ENCODE measurements at regions not wholly inside any gene's neighbourhood (a gene's known extent, or its start where the extent isn't known, plus 50 kb on each side); places are given as distances from the start of the nearest gene placed in this dataset.
A peak's percentile ranks its signal among the peaks of the same experiment; 100 is the strongest.
"Not testable (repeated sequence)": the region's sequence is repeated elsewhere in the genome, so short reads cannot be mapped to it uniquely, and the experiment has no call there.

DNA sequence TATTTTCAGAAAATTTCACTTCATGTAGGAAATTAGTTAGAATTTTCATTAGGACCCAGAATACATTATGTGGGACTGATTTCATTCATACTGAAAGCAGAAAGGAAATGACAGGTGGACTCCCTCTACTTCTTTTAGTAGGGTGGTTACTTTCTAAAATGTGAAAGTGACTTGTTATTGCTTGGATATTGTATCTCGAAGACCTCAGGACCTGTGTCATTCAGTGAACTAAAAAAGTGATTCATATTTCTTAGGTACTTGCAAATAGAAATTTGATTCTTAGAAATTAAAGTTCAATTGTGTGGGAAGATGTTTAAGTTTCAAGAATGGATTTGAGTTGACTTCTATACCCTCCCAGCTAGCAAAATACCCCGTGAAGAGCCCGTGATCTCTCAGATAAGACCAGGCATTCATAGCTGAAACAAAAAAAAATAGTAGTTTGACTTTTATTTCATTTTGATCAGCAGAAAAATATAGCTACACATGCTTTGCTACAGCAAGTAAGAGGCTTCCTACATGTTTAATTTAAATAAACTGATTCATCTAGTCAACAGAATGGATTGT, 1037.1 kb downstream of the GATA3 start:
- ATAC-seq, result no peak
- no peak for DNase-seq (ENCODE audit: missing footprints)
- intact Hi-C loops (cut with DNase I), result no loop called here

DNA sequence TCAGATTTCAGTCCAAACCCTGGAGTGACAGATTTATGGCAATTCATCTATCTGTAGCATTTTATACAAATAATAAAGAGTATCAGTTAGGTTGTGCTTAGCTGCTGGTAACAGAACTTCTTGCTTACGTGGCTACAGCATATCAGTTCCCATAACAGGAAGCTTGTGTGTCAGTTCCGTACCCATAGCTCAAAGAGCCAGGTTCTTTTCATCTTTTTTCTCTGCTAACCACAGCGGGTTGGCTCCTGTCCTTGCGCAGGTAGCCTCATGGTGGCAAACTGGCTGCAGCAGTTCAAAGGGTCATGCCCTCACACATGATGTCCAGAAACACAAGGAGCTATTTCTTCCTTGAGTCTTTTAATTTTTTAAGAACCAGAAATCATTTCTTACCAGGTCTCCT, 1041.8 kb downstream of the GATA3 start:
- intact Hi-C loops (cut with DNase I), result no loop called here
- DNase-seq (ENCODE audit: missing footprints) (no peak), ATAC-seq (no peak)

GRCh38 chr10:9097206-9097990, 1042.9 kb downstream of the GATA3 start:
- intact Hi-C loops (cut with DNase I), result no loop called here
- no peak for ATAC-seq
- no peak for DNase-seq (ENCODE audit: missing footprints)

DNA sequence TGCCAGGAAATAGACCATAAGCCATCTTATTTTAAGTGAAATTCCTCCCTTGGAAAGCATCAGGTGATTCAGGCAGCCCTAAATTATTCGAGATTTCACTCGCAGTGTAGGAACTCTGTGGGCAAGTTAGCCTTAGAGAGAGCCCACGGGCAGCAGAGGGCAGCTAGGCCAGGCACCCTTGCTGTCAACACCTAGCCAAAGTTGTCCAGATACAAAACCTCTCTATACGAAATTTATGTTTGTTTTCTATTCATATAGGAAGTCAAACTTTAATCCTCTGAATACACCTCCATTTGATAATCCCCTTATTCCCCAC, 1043.5 kb downstream of the GATA3 start:
- intact Hi-C loops (cut with DNase I), result no loop called here
- ATAC-seq, result no peak

GRCh38 chr10:9102026-9102425, 1047.5 kb downstream of the GATA3 start:
- ATAC-seq (no peak), DNase-seq (ENCODE audit: missing footprints) (no peak)
- intact Hi-C loops (cut with DNase I), result no loop called here

More for the DNA sequence above, 1043.5 kb downstream of the GATA3 start:
- DNase-seq (ENCODE audit: missing footprints), result no peak

- no peak for DNase-seq (ENCODE audit: missing footprints)
- intact Hi-C loops (cut with DNase I), result no loop called here
- ATAC-seq, result no peak
Observed at GRCh38 chr10:9103301-9103700, 1048.8 kb downstream of the GATA3 start.

DNA sequence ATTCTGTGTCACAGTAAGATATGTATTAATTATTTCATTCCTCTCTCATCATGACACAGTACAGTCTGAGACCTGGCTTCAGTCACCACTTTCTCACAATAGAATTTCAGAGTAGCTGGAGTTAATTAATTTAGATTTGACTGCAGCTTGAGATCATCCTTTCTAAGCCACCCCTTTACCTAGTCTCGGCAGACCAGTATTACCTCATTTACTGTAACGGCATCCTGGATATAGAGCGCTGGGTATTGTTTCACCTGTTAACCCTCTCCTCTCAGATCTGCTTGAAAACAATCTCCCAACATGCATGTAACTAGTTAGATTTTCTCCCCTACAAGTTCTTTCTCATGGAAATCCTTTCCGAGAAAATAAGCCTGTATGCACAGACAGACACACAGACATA, 1057.5 kb downstream of the GATA3 start:
- DNase-seq (ENCODE audit: missing footprints) (no peak), ATAC-seq (no peak)
- intact Hi-C loops (cut with DNase I), result no loop called here

GRCh38 chr10:9126728-9127127, 1072.2 kb downstream of the GATA3 start:
- ATAC-seq, result no peak
- no peak for DNase-seq (ENCODE audit: missing footprints)
- intact Hi-C loops (cut with DNase I), result no loop called here

DNA sequence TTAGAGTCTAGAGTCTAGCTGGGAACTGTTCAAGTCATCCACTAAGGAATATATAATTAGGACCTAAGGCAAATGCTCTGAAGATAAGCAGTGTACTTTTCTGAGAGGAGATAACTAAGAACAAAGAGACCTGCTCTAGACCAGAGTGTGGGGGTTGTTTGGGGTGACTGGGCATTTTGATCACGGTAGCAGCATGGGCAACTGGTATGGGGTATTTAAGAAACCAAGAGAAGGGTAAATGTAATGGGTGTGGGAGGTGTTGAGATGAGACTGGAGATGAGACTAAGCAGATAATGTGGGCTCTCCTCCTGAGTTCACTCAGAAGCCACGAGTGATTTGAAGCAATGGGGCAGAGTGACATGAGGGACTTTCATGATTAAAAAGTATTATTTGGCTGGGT, 1082.9 kb downstream of the GATA3 start:
- intact Hi-C loops (cut with DNase I), result no loop called here
- no peak for ATAC-seq
- no peak for DNase-seq (ENCODE audit: missing footprints)

DNA sequence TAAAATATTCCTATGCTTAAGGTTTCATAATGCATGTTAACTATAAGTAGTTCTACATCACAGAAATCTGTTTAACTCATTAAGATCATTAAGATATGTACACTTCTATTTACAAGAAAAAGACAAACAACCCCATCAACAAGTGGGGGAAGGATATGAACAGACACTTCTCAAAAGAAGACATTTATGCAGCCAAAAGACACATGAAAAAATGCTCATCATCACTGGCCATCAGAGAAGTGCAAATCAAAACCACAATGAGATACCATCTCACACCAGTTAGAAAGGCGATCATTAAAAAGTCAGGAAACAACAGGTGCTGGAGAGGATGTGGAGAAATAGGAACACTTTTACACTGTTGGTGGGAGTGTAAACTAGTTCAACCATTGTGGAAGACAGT, 1084.3 kb downstream of the GATA3 start:
- intact Hi-C loops (cut with DNase I); DNase-seq (ENCODE audit: missing footprints); ATAC-seq: not testable (repeated sequence)

GRCh38 chr10:9140373-9140772, 1085.9 kb downstream of the GATA3 start:
- intact Hi-C loops (cut with DNase I), result no loop called here
- no peak for ATAC-seq
- no peak for DNase-seq (ENCODE audit: missing footprints)

DNA sequence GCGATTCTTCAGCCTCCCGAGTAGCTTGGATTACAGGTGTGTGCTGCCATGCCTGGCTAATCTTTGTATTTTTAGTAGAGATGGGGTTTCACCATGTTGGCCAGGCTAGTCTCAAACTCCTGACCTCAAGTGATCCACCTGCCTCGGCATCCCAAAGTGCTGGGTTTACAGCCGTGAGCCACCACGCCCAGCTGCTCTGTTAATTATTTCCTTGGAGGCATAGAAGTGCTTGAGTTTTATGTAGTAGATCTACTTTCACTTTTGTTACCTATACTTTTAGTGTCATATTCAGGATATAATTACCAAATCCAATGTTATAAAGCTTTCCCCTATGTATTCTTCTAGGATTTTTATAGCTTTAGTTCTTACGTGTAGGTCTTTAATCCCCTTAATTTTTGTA, 1093.0 kb downstream of the GATA3 start:
- ATAC-seq, result no peak
- DNase-seq (ENCODE audit: missing footprints), result peak; percentile 58
- intact Hi-C loops (cut with DNase I), result no loop called here

- intact Hi-C loops (cut with DNase I), result no loop called here
- no peak for ATAC-seq
- DNase-seq (ENCODE audit: missing footprints), result no peak
Observed at GRCh38 chr10:9149134-9149533, 1094.6 kb downstream of the GATA3 start.

DNA sequence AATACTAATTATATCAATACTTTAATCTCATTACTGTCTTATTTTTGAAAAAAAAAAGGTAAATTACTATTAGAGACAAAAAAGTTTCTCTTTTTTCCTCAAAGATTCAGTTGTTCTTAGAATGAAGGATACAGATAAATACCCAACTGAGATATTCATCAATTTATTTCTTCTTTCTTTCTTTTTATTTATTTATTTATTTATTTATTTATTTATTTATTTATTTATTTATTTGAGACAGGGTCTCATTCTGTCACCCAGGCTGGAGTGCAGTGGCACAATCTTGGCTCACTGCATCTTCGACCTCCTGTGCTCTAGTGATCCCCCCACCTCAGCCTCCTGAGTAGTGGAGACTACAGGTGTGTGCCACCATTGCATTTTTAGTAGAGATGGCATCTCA, 1098.6 kb downstream of the GATA3 start:
- intact Hi-C loops (cut with DNase I); DNase-seq (ENCODE audit: missing footprints); ATAC-seq: not testable (repeated sequence)

DNA sequence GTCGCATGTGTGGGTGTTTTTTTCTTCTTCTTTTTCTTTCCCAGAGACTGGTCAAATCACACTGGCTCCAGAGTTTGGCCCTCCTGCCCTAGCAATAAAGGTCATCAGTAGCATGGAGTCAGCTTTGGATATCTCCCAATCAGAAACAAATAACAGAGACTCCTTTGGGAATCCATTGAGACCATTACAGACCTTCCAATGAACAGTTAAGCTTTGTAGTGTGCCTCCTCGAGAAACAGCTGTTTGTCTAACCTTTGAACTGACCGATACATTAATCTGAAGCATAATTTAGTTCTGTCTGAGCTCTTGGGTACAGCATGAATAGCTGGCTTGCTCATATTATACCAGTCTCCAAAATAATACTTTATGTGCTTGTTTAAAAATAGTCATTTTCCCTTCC, 1103.2 kb downstream of the GATA3 start:
- DNase-seq (ENCODE audit: missing footprints), result no peak
- no peak for ATAC-seq
- intact Hi-C loops (cut with DNase I), result no loop called here

DNA sequence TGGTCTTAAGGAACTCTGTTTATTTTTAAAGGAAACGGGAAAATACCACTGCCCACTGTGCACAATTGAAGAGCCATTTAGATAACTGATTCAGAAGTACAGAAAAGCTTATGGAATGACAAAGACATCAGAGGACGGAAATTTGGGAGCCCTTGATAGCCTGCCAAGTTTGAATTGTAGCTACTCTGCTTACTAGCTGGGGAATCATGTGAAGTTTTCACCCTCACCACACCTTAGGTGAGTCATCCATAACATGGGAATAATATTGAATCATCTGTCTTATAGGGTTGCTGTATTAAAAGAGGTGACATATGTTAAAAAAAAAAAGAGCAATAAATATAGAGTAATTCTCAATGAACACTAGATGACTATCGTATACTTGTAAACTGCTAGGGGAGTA, 1104.2 kb downstream of the GATA3 start:
- intact Hi-C loops (cut with DNase I), result no loop called here
- DNase-seq (ENCODE audit: missing footprints) (no peak), ATAC-seq (no peak)

DNA sequence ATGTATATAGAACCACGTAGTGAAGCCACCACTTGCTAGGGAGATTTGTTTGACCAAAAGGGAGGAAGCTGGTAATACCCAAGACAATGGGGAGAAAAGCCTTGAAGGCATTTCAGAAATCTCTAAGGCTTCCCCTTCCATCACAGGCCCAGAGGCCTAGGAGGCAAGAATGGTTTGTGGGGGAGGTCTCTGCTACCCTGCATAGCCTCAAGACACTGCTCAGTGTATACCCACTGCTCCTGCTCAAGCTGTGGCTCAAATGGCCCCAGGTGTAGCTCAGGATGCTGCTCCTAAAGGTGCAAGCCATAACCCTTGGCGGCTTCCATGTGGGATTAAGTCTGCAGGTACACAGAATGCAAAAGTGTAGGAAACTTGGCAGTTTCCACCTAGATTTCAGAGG, 1105.8 kb downstream of the GATA3 start:
- intact Hi-C loops (cut with DNase I), result no loop called here
- ATAC-seq (no peak), DNase-seq (ENCODE audit: missing footprints) (no peak)

DNA sequence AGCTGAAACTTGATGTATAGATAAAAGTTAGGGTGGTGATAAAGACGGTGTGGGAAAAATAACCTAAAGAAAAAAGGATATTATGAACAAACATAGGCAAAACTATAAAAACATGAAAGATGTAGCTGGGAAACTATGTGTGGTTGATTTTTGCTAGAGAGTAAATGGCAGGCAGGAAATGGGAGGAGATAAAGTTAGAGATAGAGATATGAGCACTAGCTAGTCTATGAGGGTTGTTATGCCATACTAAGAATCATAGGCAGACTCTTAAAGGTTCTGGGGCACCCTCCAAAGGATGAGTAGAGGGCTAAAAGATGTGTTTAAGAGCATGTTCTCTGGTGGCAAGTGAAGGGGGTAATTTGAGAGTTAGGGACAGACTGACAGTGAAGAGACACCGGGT, 1109.2 kb downstream of the GATA3 start:
- DNase-seq (ENCODE audit: missing footprints) (no peak), ATAC-seq (no peak)
- intact Hi-C loops (cut with DNase I), result no loop called here

GRCh38 chr10:9166770-9167169, 1112.3 kb downstream of the GATA3 start:
- intact Hi-C loops (cut with DNase I), result no loop called here
- no peak for DNase-seq (ENCODE audit: missing footprints)
- no peak for ATAC-seq

- intact Hi-C loops (cut with DNase I), result no loop called here
- DNase-seq (ENCODE audit: missing footprints) (no peak), ATAC-seq (no peak)
Observed at GRCh38 chr10:9172276-9172675, 1117.8 kb downstream of the GATA3 start.

DNA sequence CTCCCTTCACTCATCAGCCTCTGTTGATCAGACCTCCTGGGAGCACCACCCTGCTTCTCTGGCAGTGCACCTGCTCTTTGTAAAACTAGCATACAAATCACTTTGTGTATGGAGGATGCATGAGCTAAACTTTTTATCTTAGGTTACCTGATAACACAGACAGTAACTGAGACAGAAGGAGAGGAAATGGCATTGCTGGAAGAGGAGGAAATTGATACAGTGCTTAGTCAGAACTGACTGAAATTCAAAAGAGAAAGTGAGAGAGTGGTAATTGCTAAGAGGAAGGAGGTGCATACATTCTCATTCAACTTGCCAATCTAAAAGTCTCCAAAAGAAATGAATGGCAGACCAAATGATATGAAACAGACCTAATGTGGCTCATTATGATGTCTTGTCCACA, 1120.7 kb downstream of the GATA3 start:
- intact Hi-C loops (cut with DNase I), result no loop called here
- DNase-seq (ENCODE audit: missing footprints) (no peak), ATAC-seq (no peak)

All from Right ventricle myocardium inferior (tissue), 1 donor.